Astrocyte (in vitro differentiated cells and primary cell): ENCODE measurements at regions not wholly inside any gene's neighbourhood (a gene's known extent, or its start where the extent isn't known, plus 50 kb on each side); places are given as distances from the start of the nearest gene placed in this dataset.

Experiments used
- DNase-seq: peaks from one replicate; pipeline ENCODE4 v3.0.0-alpha.2; 2010; ENCODE audit warnings: low read depth
- FAIRE-seq: peaks from 2 replicates; lab custom pipeline; 2011; peaks lifted over from hg19 to GRCh38; lab: Jason Lieb, UNC
- H2AFZ ChIP-seq: 2 replicates; pipeline ENCODE4 v1.6.0; 2012; ENCODE audit warnings: low read depth, low read length, inconsistent platforms
- H3K27ac ChIP-seq: 2 replicates; pipeline ENCODE4 v1.5.1; 2011; ENCODE audit warnings: low read depth, low read length, inconsistent platforms
- H3K27me3 ChIP-seq: 2 replicates; pipeline ENCODE4 v1.6.0; 2011; ENCODE audit warnings: low read length, inconsistent platforms; ENCODE audit not compliant: insufficient read depth
- H3K36me3 ChIP-seq: 2 replicates; pipeline ENCODE4 v1.5.1; 2011; ENCODE audit warnings: low read length, inconsistent platforms; ENCODE audit not compliant: insufficient read depth
- H3K4me1 ChIP-seq: 2 replicates; pipeline ENCODE4 v1.5.1; 2011; ENCODE audit warnings: low read length, inconsistent platforms; ENCODE audit not compliant: insufficient read depth
- H3K4me2 ChIP-seq: 2 replicates; pipeline ENCODE4 v1.6.0; 2012; ENCODE audit warnings: low read length, inconsistent platforms
- H3K4me3 ChIP-seq: 2 replicates; pipeline ENCODE4 v1.5.1; 2011; ENCODE audit warnings: low read depth, mild to moderate bottlenecking, low read length, inconsistent platforms; ENCODE audit not compliant: insufficient read depth
- H3K79me2 ChIP-seq: 2 replicates; pipeline ENCODE4 v1.6.0; 2012; ENCODE audit warnings: mild to moderate bottlenecking, low read length, inconsistent platforms; ENCODE audit not compliant: insufficient read depth
- H3K9ac ChIP-seq: 2 replicates; pipeline ENCODE4 v1.6.0; 2012; ENCODE audit warnings: mild to moderate bottlenecking, low read length, inconsistent platforms
- H3K9me3 ChIP-seq: 2 replicates; pipeline ENCODE4 v1.5.1; 2012; ENCODE audit warnings: low read depth, mild to moderate bottlenecking, low read length, inconsistent platforms; ENCODE audit not compliant: insufficient read depth
- H4K20me1 ChIP-seq: 2 replicates; pipeline ENCODE4 v1.6.0; 2012; ENCODE audit warnings: low read length, inconsistent platforms; ENCODE audit not compliant: insufficient read depth
- H3K27ac Mint-ChIP-seq: one replicate; pipeline ENCODE4 v1.8.0; 2021; ENCODE audit warnings: mild to moderate bottlenecking, mixed read lengths; ENCODE audit not compliant: unreplicated experiment
- H3K27me3 Mint-ChIP-seq: one replicate; pipeline ENCODE4 v1.8.0; 2021; ENCODE audit warnings: low read depth, mixed read lengths; ENCODE audit not compliant: unreplicated experiment
- H3K36me3 Mint-ChIP-seq: one replicate; pipeline ENCODE4 v1.8.0; 2021; ENCODE audit warnings: low read depth, mixed read lengths; ENCODE audit not compliant: unreplicated experiment
- H3K4me1 Mint-ChIP-seq: one replicate; pipeline ENCODE4 v1.8.0; 2021; ENCODE audit warnings: low read depth, mixed read lengths; ENCODE audit not compliant: unreplicated experiment
- H3K4me3 Mint-ChIP-seq: one replicate; pipeline ENCODE4 v1.8.0; 2021; ENCODE audit warnings: mild to moderate bottlenecking, moderate library complexity, mixed read lengths; ENCODE audit not compliant: unreplicated experiment
- H3K9me3 Mint-ChIP-seq: one replicate; pipeline ENCODE4 v1.8.0; 2021; ENCODE audit warnings: mild to moderate bottlenecking, mixed read lengths; ENCODE audit not compliant: unreplicated experiment
- CTCF ChIP-seq: IDR thresholded peaks from 2 replicates; pipeline ENCODE4 v1.5.1; 2011; ENCODE audit warnings: low read depth, mild to moderate bottlenecking, inconsistent platforms, low read length, moderate library complexity; ENCODE audit not compliant: insufficient read depth
- EZH2 ChIP-seq: IDR thresholded peaks from 2 replicates; pipeline ENCODE4 v1.6.1; 2012; ENCODE audit warnings: mild to moderate bottlenecking, low read length, inconsistent platforms; ENCODE audit not compliant: insufficient read depth

- Histone ChIP-seq H3K36me3 (no peaks in the 10 kb centered on the region), H3K9ac (peak overlapping the region; percentile 83), H3K4me2 (peak overlapping the region; percentile 93), H2AFZ (peak overlapping the region; percentile 87), H3K79me2 (no peaks in the 10 kb centered on the region), H3K27me3 (no peaks in the 10 kb centered on the region), H4K20me1 (peaks cover 12% of the 10 kb centered on the region), H3K27ac (peak overlapping the region; percentile 63), H3K9me3 (no peaks in the 10 kb centered on the region), H3K4me3 (peak overlapping the region; percentile 59), H3K4me1 (peaks cover 34% of the 10 kb centered on the region)
- FAIRE-seq (no peak), DNase-seq (no peak)
- Mint-ChIP-seq H3K27ac (peak overlapping the region; percentile 99), H3K4me1 (peaks cover 38% of the 10 kb centered on the region), H3K9me3 (no peaks in the 10 kb centered on the region), H3K4me3 (peak overlapping the region; percentile 97), H3K36me3 (peaks cover 7% of the 10 kb centered on the region), H3K27me3 (no peaks in the 10 kb centered on the region)
- TF ChIP-seq EZH2 (no peak), CTCF (no peak)
These were observed 218.5 kb upstream of the MKLN1 start for GRCh38 chr7:131109011-131109758.

GRCh38 chr7:131109759-131110296, 217.8 kb upstream of the MKLN1 start:
- Histone ChIP-seq H3K36me3 (no peaks in the 10 kb centered on the region), H3K9ac (peak overlapping the region; percentile 83), H3K27ac (peak overlapping the region; percentile 67), H3K9me3 (no peaks in the 10 kb centered on the region), H2AFZ (peak overlapping the region; percentile 87), H3K27me3 (no peaks in the 10 kb centered on the region), H3K79me2 (no peaks in the 10 kb centered on the region), H3K4me2 (peak overlapping the region; percentile 93), H3K4me1 (peaks cover 29% of the 10 kb centered on the region), H3K4me3 (peak overlapping the region; percentile 59), H4K20me1 (peaks cover 7% of the 10 kb centered on the region)
- Mint-ChIP-seq H3K27me3 (no peaks in the 10 kb centered on the region), H3K4me1 (peaks cover 31% of the 10 kb centered on the region), H3K27ac (peak overlapping the region; percentile 99), H3K9me3 (no peaks in the 10 kb centered on the region), H3K36me3 (peaks cover 8% of the 10 kb centered on the region), H3K4me3 (peak overlapping the region; percentile 97)
- TF ChIP-seq CTCF (no peak), EZH2 (no peak)
- no peak for FAIRE-seq
- peak; percentile 53 for DNase-seq
